GM23338 (cell line): ENCODE measurements at regions not wholly inside any gene's neighbourhood (a gene's known extent, or its start where the extent isn't known, plus 50 kb on each side); places are given as distances from the start of the nearest gene placed in this dataset.

Experiments used
- CREB1 ChIP-seq: fragments of 250-450 bp; sonication (Bioruptor Pico); IDR thresholded peaks from 2 replicates; pipeline ENCODE4 v1.5.0; 2020; ENCODE audit warnings: low read depth, mild to moderate bottlenecking, moderate library complexity
- JUNB ChIP-seq: IDR thresholded peaks from one replicate; pipeline ENCODE4 v1.6.1; 2016; ENCODE audit warnings: antibody characterized with exemption; ENCODE audit not compliant: unreplicated experiment
- POLR2AphosphoS5 ChIP-seq: IDR thresholded peaks from 2 replicates; pipeline ENCODE4 v1.6.1; 2016; ENCODE audit warnings: antibody characterized with exemption, low read depth
- TF ChIP-seq, protein P1 (sequence below): IDR thresholded peaks from one replicate; pipeline ENCODE4 v1.6.1; 2018; ENCODE audit warnings: antibody characterized with exemption; ENCODE audit not compliant: unreplicated experiment
- TF ChIP-seq, protein P2 (sequence below), 2 experiments: fragments of 200-600 bp in 1 of 2; sonication (generic) in 1 of 2; conservative IDR thresholded peaks; 2 replicates each; pipeline versions ENCODE4 v1.5.1 to v1.6.1; 2016 to 2017; ENCODE audit warnings: antibody characterized with exemption in 2 of 2, low read depth in 2 of 2, mild to moderate bottlenecking in 2 of 2, moderate library complexity in 1 of 2

DNA sequence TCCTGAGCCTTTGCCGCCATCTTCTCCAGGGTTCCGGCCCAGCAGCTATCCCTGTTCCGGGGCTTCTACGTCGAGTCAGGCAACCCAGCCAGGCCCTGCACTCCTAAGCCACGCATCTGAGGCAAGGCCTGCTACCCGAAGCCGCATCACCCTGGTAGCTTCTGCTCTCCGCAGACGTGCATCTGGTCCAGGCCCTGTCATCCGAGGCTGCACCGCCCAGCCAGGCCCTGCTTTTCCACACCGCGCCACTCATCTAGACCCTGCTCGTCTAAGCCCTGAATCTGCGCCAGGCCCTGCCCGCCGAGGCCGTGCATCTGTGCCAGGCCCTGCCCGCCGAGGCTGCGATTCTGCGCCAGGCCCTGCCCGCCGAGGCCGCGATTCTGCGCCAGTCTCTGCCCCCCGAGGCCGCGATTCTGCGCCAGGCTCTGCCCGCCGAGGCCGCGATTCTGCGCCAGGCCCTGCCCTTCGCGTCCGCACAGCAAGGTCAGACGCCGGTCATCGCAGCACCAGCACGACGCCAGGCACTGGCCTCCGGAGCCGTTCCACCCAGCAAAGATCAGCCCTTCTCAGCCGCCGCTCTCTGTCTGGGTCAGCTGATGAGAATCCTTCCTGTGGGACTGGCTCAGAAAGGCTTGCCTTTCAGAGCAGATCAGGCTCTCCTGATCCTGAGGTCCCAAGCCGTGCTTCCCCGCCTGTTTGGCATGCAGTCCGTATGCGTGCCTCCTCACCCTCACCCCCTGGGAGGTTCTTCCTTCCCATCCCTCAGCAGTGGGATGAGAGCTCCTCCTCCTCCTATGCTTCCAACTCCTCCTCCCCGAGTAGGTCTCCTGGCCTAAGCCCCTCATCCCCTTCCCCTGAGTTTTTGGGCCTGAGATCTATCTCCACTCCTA is 75.1 kb downstream of the NUDT10 start:
- TF ChIP-seq, protein P1, sequence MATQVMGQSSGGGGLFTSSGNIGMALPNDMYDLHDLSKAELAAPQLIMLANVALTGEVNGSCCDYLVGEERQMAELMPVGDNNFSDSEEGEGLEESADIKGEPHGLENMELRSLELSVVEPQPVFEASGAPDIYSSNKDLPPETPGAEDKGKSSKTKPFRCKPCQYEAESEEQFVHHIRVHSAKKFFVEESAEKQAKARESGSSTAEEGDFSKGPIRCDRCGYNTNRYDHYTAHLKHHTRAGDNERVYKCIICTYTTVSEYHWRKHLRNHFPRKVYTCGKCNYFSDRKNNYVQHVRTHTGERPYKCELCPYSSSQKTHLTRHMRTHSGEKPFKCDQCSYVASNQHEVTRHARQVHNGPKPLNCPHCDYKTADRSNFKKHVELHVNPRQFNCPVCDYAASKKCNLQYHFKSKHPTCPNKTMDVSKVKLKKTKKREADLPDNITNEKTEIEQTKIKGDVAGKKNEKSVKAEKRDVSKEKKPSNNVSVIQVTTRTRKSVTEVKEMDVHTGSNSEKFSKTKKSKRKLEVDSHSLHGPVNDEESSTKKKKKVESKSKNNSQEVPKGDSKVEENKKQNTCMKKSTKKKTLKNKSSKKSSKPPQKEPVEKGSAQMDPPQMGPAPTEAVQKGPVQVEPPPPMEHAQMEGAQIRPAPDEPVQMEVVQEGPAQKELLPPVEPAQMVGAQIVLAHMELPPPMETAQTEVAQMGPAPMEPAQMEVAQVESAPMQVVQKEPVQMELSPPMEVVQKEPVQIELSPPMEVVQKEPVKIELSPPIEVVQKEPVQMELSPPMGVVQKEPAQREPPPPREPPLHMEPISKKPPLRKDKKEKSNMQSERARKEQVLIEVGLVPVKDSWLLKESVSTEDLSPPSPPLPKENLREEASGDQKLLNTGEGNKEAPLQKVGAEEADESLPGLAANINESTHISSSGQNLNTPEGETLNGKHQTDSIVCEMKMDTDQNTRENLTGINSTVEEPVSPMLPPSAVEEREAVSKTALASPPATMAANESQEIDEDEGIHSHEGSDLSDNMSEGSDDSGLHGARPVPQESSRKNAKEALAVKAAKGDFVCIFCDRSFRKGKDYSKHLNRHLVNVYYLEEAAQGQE, result no peak
- TF ChIP-seq POLR2AphosphoS5 (no peak), JUNB (no peak), CREB1 (no peak)
- TF ChIP-seq, protein P2, sequence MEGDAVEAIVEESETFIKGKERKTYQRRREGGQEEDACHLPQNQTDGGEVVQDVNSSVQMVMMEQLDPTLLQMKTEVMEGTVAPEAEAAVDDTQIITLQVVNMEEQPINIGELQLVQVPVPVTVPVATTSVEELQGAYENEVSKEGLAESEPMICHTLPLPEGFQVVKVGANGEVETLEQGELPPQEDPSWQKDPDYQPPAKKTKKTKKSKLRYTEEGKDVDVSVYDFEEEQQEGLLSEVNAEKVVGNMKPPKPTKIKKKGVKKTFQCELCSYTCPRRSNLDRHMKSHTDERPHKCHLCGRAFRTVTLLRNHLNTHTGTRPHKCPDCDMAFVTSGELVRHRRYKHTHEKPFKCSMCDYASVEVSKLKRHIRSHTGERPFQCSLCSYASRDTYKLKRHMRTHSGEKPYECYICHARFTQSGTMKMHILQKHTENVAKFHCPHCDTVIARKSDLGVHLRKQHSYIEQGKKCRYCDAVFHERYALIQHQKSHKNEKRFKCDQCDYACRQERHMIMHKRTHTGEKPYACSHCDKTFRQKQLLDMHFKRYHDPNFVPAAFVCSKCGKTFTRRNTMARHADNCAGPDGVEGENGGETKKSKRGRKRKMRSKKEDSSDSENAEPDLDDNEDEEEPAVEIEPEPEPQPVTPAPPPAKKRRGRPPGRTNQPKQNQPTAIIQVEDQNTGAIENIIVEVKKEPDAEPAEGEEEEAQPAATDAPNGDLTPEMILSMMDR (conservative IDR thresholded peaks at IDR 0.05; ENCODE audit: low read depth in 2 of 2), result no peak
